DMS153 treated with DMSO at 0.1 percent for 48 hours (cell line): ENCODE measurements at regions not wholly inside any gene's neighbourhood (a gene's known extent, or its start where the extent isn't known, plus 50 kb on each side); places are given as distances from the start of the nearest gene placed in this dataset.

Source experiments
- DNase-seq: peaks from one replicate; lab custom pipeline; 2025; ENCODE audit not compliant: unreplicated experiment; lab: John Stamatoyannopoulos, UW

GRCh38 chr1:239436286-239436685, 49.9 kb downstream of the CHRM3 start:
- DNase-seq: no peak

GRCh38 chr1:239437822-239438221, 51.5 kb downstream of the CHRM3 start:
- DNase-seq: no peak

GRCh38 chr1:239438891-239439290, 52.5 kb downstream of the CHRM3 start:
- DNase-seq: no peak

- DNase-seq: no peak
These were observed 57.0 kb downstream of the CHRM3 start for GRCh38 chr1:239443361-239443760.

- DNase-seq: no peak
These were observed 60.2 kb downstream of the CHRM3 start for GRCh38 chr1:239446611-239447010.

DNA sequence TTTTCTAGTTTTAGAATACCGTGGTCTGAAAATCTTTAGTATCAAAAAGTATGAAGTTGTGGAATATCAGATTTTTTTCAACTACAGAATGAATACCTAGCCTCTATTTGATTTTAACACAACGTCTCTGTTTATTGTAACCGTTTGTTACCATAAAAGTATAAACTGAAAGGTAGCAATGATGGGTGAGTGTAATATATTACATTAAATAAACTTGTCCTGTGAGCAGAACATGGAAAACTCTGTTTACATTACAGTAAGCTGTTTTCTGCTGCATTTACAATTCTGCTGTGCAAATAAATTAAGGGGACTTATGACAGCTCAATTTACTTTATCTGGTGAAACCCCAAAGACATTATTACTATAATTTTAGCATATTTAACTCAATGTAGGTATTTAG, 62.5 kb downstream of the CHRM3 start:
- no peak for DNase-seq

GRCh38 chr1:239455743-239456142, 69.4 kb downstream of the CHRM3 start:
- DNase-seq: no peak

- DNase-seq: no peak
These were observed 70.4 kb downstream of the CHRM3 start for GRCh38 chr1:239456788-239457187.

- no peak for DNase-seq
These were observed 71.2 kb downstream of the CHRM3 start for GRCh38 chr1:239457491-239458143.

GRCh38 chr1:239458144-239458500, 71.8 kb downstream of the CHRM3 start:
- no peak for DNase-seq

DNA sequence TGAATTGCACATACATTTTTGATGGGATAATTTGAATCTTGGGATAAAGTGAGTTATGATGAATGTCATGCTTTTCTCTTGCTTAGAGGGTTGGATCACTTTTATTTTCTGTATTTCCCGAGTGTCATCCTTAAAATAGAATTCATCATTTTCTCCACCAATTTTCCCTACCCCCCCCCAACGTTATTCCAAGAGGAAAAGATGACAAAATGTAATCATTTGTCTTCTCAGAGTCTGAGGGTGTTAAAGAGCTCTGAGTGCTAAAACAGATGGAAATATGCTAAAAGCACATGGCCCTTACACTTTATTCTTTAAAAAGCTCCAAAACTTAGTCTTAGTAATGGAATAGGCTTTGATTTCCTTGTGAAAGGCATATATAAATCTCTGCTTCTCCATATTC, 81.4 kb downstream of the CHRM3 start:
- no peak for DNase-seq

- DNase-seq: no peak
These were observed 91.7 kb downstream of the CHRM3 start for GRCh38 chr1:239478069-239478468.

- no peak for DNase-seq
These were observed 97.0 kb downstream of the CHRM3 start for GRCh38 chr1:239483391-239483790.

- no peak for DNase-seq
These were observed 107.5 kb downstream of the CHRM3 start for GRCh38 chr1:239493811-239494414.

- DNase-seq: no peak
These were observed 118.7 kb downstream of the CHRM3 start for GRCh38 chr1:239505094-239505493.

- no peak for DNase-seq
These were observed 121.5 kb downstream of the CHRM3 start for GRCh38 chr1:239507826-239508225.

DNA sequence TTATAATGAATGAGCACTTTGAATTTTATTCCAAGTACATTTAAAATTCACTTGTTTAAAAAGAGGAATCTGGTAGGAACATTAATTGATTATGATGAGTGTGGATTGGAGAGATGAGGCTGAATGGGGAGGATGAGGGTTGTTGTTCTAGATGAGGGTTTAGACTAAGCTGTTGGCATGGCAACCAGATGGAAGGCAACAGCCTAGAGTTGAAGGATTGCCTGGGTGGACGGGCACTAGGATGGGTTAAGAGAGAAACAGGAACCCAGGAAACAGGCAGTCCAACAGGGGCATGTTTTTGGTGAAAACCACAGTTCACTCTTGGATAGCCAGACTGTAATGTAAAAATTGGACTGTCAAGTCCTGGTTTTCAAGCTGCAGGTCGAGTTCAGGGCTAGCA, 125.5 kb downstream of the CHRM3 start:
- no peak for DNase-seq

- DNase-seq: no peak
These were observed 130.2 kb downstream of the CHRM3 start for GRCh38 chr1:239516579-239516978.

- DNase-seq: no peak
These were observed 140.0 kb downstream of the CHRM3 start for GRCh38 chr1:239526391-239526790.

DNA sequence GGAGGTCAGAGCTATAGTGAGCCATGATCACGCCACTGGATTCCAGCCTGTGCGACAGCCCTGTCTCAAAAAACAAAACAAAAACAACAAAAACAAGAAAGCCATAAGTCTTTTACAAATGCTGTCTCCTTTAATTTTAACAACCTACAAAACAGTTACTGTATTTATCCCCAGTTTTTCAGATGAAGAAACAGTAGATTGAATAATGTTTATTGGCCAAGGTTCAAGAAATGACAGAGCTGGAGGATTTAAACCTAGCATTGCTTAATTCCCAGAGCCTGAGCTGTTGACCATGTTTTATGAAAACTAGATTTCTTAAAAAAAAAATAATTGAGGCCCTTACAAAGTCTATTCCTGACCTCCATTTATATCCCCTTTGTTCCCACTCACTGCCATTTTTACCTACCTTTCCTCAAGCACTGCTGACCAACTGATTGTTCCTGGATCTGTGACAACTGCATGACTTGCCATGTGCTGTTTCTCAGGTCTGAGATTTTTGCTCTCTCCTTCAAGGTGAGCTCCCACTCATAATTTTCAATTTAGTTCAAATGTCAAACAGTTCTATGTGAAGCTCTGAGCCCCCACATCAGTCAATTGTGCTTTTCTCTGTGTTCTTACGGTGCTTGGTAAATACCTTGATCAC, 140.8 kb downstream of the CHRM3 start:
- DNase-seq: no peak

DNA sequence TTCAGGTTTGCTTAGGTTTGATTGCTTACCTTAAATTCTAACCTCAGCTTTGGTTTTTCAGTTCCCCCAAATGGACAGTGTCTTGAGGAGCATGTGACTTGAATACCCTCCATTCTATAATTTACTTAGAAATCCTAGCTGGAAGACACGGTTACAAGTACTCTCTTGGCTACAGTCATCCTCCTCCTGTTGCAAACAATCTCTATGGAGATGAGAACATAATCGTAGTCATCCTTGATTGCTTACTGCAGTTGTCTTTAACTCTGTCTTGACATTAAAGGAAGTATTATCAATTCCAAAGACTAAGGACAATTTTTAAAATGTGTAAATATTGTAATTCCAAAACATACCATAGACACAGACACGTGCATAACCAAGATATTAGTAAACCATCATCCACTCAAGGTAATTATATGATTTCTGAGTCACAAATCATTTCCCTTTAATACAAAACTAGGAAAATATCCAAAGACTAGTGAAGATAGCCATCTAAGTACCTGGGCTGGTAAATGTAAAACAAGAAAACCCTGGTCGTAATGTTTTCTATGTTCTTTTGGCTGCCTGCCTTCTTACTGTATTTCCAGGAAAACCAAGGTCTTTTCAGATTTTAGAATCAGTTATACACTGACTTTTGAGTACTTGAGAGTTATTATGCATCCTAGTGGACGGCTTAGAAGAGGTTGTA, 149.9 kb downstream of the CHRM3 start:
- no peak for DNase-seq

GRCh38 chr1:239537795-239538194, 151.4 kb downstream of the CHRM3 start:
- DNase-seq: no peak
